Stimulated activated effector memory CD8-positive, alpha-beta T cell treated with anti-CD3 and anti-CD28 coated beads, Interleukin-12 subunit alpha, Interleukin-12 subunit beta, amount 100 ng/mL, for 72 hours (primary cell): ENCODE measurements at regions not wholly inside any gene's neighbourhood (a gene's known extent, or its start where the extent isn't known, plus 50 kb on each side); places are given as distances from the start of the nearest gene placed in this dataset.
A peak's percentile ranks its signal among the peaks of the same experiment; 100 is the strongest.

Experiments
- ATAC-seq: fragments of 150-1000 bp; cut with Tn5 transposase; 2 replicates; pipeline ENCODE4 v1.10.0; 2021
- DNase-seq, 2 donors: peaks; one replicate each; pipeline ENCODE4 v3.0.0; 2021 to 2022; ENCODE audit warnings: low spot score in 2 of 2
- H3K27ac Mint-ChIP-seq: one replicate; pipeline ENCODE4 v1.8.0; 2022; ENCODE audit warnings: mild to moderate bottlenecking, mixed read lengths
- H3K36me3 Mint-ChIP-seq: one replicate; pipeline ENCODE4 v1.8.0; 2022; ENCODE audit warnings: mild to moderate bottlenecking, mixed read lengths
- H3K4me1 Mint-ChIP-seq: one replicate; pipeline ENCODE4 v1.8.0; 2022; ENCODE audit warnings: mixed read lengths
- H3K4me3 Mint-ChIP-seq: one replicate; pipeline ENCODE4 v1.8.0; 2022; ENCODE audit warnings: mild to moderate bottlenecking, mixed read lengths
- H3K9me3 Mint-ChIP-seq: one replicate; pipeline ENCODE4 v1.8.0; 2022; ENCODE audit warnings: mixed read lengths

GRCh38 chr1:5812295-5812694 lies 179.9 kb downstream of the NPHP4 start:
- DNase-seq (no peak), ATAC-seq (no peak)
- H3K27ac Mint-ChIP-seq = no peak overlapping the region
- H3K36me3 Mint-ChIP-seq = no peaks in the 10 kb centered on the region
- H3K9me3 Mint-ChIP-seq = no peaks in the 10 kb centered on the region
- H3K4me3 Mint-ChIP-seq = no peak overlapping the region
- no peaks in the 10 kb centered on the region for H3K4me1 Mint-ChIP-seq

GRCh38 chr1:5811419-5811818 lies 180.8 kb downstream of the NPHP4 start:
- H3K9me3 Mint-ChIP-seq = no peaks in the 10 kb centered on the region
- H3K4me3 Mint-ChIP-seq = no peak overlapping the region
- DNase-seq (no peak), ATAC-seq (no peak)
- no peaks in the 10 kb centered on the region for H3K4me1 Mint-ChIP-seq
- H3K27ac Mint-ChIP-seq = no peak overlapping the region
- no peaks in the 10 kb centered on the region for H3K36me3 Mint-ChIP-seq

- H3K36me3 Mint-ChIP-seq = no peaks in the 10 kb centered on the region
- no peak overlapping the region for H3K4me3 Mint-ChIP-seq
- H3K27ac Mint-ChIP-seq = no peak overlapping the region
- no peak for ATAC-seq
- H3K9me3 Mint-ChIP-seq = no peaks in the 10 kb centered on the region
- no peak for DNase-seq
- no peaks in the 10 kb centered on the region for H3K4me1 Mint-ChIP-seq
These were observed 181.5 kb downstream of the NPHP4 start for GRCh38 chr1:5810553-5811270.

GRCh38 chr1:5810131-5810530 lies 182.1 kb downstream of the NPHP4 start:
- H3K36me3 Mint-ChIP-seq = no peaks in the 10 kb centered on the region
- H3K9me3 Mint-ChIP-seq = no peaks in the 10 kb centered on the region
- no peak overlapping the region for H3K4me3 Mint-ChIP-seq
- H3K27ac Mint-ChIP-seq = no peak overlapping the region
- DNase-seq = no peak
- no peak for ATAC-seq
- H3K4me1 Mint-ChIP-seq = no peaks in the 10 kb centered on the region

- no peaks in the 10 kb centered on the region for H3K36me3 Mint-ChIP-seq
- H3K9me3 Mint-ChIP-seq = no peaks in the 10 kb centered on the region
- H3K4me3 Mint-ChIP-seq = no peak overlapping the region
- DNase-seq (no peak), ATAC-seq (no peak)
- H3K4me1 Mint-ChIP-seq = no peaks in the 10 kb centered on the region
- no peak overlapping the region for H3K27ac Mint-ChIP-seq
These were observed 182.9 kb downstream of the NPHP4 start for GRCh38 chr1:5809207-5809788.

GRCh38 chr1:5803851-5804250 lies 188.4 kb downstream of the NPHP4 start:
- Mint-ChIP-seq H3K4me3 (no peak overlapping the region), H3K4me1 (no peaks in the 10 kb centered on the region), H3K27ac (no peak overlapping the region), H3K36me3 (no peaks in the 10 kb centered on the region), H3K9me3 (no peaks in the 10 kb centered on the region)
- no peak for ATAC-seq
- no peak for DNase-seq

GRCh38 chr1:5802606-5803005 lies 189.6 kb downstream of the NPHP4 start:
- no peaks in the 10 kb centered on the region for H3K36me3 Mint-ChIP-seq
- no peak overlapping the region for H3K27ac Mint-ChIP-seq
- H3K4me3 Mint-ChIP-seq = no peak overlapping the region
- no peak for DNase-seq
- H3K4me1 Mint-ChIP-seq = no peaks in the 10 kb centered on the region
- ATAC-seq = no peak
- H3K9me3 Mint-ChIP-seq = no peaks in the 10 kb centered on the region

GRCh38 chr1:5798904-5799303 lies 193.3 kb downstream of the NPHP4 start:
- H3K36me3 Mint-ChIP-seq = no peaks in the 10 kb centered on the region
- no peaks in the 10 kb centered on the region for H3K9me3 Mint-ChIP-seq
- no peaks in the 10 kb centered on the region for H3K4me1 Mint-ChIP-seq

GRCh38 chr1:5798151-5798730 lies 194.0 kb downstream of the NPHP4 start:
- no peak overlapping the region for H3K27ac Mint-ChIP-seq
- H3K36me3 Mint-ChIP-seq = no peaks in the 10 kb centered on the region

More at GRCh38 chr1:5798904-5799303, 193.3 kb downstream of the NPHP4 start:
- DNase-seq (no peak), ATAC-seq (no peak)
- Mint-ChIP-seq H3K27ac (no peak overlapping the region), H3K4me3 (no peak overlapping the region)

GRCh38 chr1:5796028-5796427 lies 196.2 kb downstream of the NPHP4 start:
- H3K36me3 Mint-ChIP-seq = no peaks in the 10 kb centered on the region
- no peak for DNase-seq
- no peaks in the 10 kb centered on the region for H3K9me3 Mint-ChIP-seq
- no peak overlapping the region for H3K4me3 Mint-ChIP-seq
- peak; percentile 68 for ATAC-seq
- no peaks in the 10 kb centered on the region for H3K4me1 Mint-ChIP-seq
- H3K27ac Mint-ChIP-seq = no peak overlapping the region

More at GRCh38 chr1:5798151-5798730, 194.0 kb downstream of the NPHP4 start:
- no peak for ATAC-seq
- H3K9me3 Mint-ChIP-seq = no peaks in the 10 kb centered on the region
- H3K4me3 Mint-ChIP-seq = no peak overlapping the region
- DNase-seq = no peak
- H3K4me1 Mint-ChIP-seq = no peaks in the 10 kb centered on the region

- DNase-seq = no peak
- Mint-ChIP-seq H3K36me3 (no peaks in the 10 kb centered on the region), H3K4me3 (no peak overlapping the region), H3K27ac (no peak overlapping the region), H3K4me1 (no peaks in the 10 kb centered on the region), H3K9me3 (peaks cover 5% of the 10 kb centered on the region)
- ATAC-seq = no peak
These were observed 197.9 kb downstream of the NPHP4 start for GRCh38 chr1:5794279-5794678.

- Mint-ChIP-seq H3K27ac (no peak overlapping the region), H3K4me1 (no peaks in the 10 kb centered on the region), H3K36me3 (no peaks in the 10 kb centered on the region), H3K9me3 (peaks cover 7% of the 10 kb centered on the region), H3K4me3 (no peak overlapping the region)
- no peak for DNase-seq
- no peak for ATAC-seq
These were observed 198.7 kb downstream of the NPHP4 start for GRCh38 chr1:5793516-5793915.

GRCh38 chr1:5781079-5781478 lies 211.1 kb downstream of the NPHP4 start:
- ATAC-seq (no peak), DNase-seq (no peak)
- H3K9me3 Mint-ChIP-seq = no peaks in the 10 kb centered on the region
- H3K27ac Mint-ChIP-seq = no peak overlapping the region
- no peaks in the 10 kb centered on the region for H3K4me1 Mint-ChIP-seq
- no peak overlapping the region for H3K4me3 Mint-ChIP-seq
- H3K36me3 Mint-ChIP-seq = no peaks in the 10 kb centered on the region

- Mint-ChIP-seq H3K4me3 (no peak overlapping the region), H3K27ac (no peak overlapping the region)
These were observed 211.9 kb downstream of the NPHP4 start for GRCh38 chr1:5780324-5780716.

GRCh38 chr1:5779608-5780323 lies 212.5 kb downstream of the NPHP4 start:
- Mint-ChIP-seq H3K36me3 (no peaks in the 10 kb centered on the region), H3K9me3 (no peaks in the 10 kb centered on the region), H3K4me3 (no peak overlapping the region), H3K4me1 (no peaks in the 10 kb centered on the region), H3K27ac (no peak overlapping the region)
- DNase-seq (no peak), ATAC-seq (no peak)

More at GRCh38 chr1:5780324-5780716, 211.9 kb downstream of the NPHP4 start:
- ATAC-seq (no peak), DNase-seq (no peak)
- Mint-ChIP-seq H3K36me3 (no peaks in the 10 kb centered on the region), H3K4me1 (no peaks in the 10 kb centered on the region), H3K9me3 (no peaks in the 10 kb centered on the region)
